K562 (cell line): ENCODE measurements at regions not wholly inside any gene's neighbourhood (a gene's known extent, or its start where the extent isn't known, plus 50 kb on each side); places are given as distances from the start of the nearest gene placed in this dataset.

Source experiments
- AFF4 ChIP-seq: sonication (generic); formaldehyde crosslinking; IDR thresholded peaks from 2 replicates; pipeline ENCODE4 v1.8.0; 2023; ENCODE audit warnings: mild to moderate bottlenecking, missing genetic modification reagents
- GABPA ChIP-seq: fragments of 200-800 bp; sonication (Bioruptor generic); conservative IDR thresholded peaks from 2 replicates; pipeline ENCODE4 v1.6.1; 2016; ENCODE audit warnings: low read depth, missing genetic modification characterization, missing compliant biosample characterization
- TSHZ1 ChIP-seq: fragments of 250-450 bp; sonication (Bioruptor Pico); IDR thresholded peaks from 2 replicates; pipeline ENCODE4 v1.4.0; 2020; ENCODE audit warnings: mild to moderate bottlenecking, moderate library complexity
- YBX1 ChIP-seq: fragments of 450-650 bp; IDR thresholded peaks from 2 replicates; pipeline ENCODE4 v1.7.1; 2016; ENCODE audit warnings: mild to moderate bottlenecking
- ZNF561 ChIP-seq: fragments of 450-650 bp; formaldehyde crosslinking; conservative IDR thresholded peaks from 2 replicates; pipeline ENCODE4 v1.4.0; 2020; ENCODE audit warnings: mild to moderate bottlenecking, moderate library complexity
- TF ChIP-seq, protein P1 (sequence below): sonication (generic); formaldehyde crosslinking; IDR thresholded peaks from 2 replicates; pipeline ENCODE4 v1.8.1; 2023; ENCODE audit warnings: missing genetic modification reagents, mild to moderate bottlenecking, borderline replicate concordance

GRCh38 chr3:145190138-145190537 lies 970.8 kb downstream of the PLOD2 start (continued):
- TF ChIP-seq TSHZ1 (CRISPR knock-in tag) (no peak), GABPA (tag) (no peak), YBX1 (no peak), AFF4 (CRISPR knock-in tag) (no peak), ZNF561 (CRISPR knock-in tag) (no peak)
- TF ChIP-seq, protein P1, sequence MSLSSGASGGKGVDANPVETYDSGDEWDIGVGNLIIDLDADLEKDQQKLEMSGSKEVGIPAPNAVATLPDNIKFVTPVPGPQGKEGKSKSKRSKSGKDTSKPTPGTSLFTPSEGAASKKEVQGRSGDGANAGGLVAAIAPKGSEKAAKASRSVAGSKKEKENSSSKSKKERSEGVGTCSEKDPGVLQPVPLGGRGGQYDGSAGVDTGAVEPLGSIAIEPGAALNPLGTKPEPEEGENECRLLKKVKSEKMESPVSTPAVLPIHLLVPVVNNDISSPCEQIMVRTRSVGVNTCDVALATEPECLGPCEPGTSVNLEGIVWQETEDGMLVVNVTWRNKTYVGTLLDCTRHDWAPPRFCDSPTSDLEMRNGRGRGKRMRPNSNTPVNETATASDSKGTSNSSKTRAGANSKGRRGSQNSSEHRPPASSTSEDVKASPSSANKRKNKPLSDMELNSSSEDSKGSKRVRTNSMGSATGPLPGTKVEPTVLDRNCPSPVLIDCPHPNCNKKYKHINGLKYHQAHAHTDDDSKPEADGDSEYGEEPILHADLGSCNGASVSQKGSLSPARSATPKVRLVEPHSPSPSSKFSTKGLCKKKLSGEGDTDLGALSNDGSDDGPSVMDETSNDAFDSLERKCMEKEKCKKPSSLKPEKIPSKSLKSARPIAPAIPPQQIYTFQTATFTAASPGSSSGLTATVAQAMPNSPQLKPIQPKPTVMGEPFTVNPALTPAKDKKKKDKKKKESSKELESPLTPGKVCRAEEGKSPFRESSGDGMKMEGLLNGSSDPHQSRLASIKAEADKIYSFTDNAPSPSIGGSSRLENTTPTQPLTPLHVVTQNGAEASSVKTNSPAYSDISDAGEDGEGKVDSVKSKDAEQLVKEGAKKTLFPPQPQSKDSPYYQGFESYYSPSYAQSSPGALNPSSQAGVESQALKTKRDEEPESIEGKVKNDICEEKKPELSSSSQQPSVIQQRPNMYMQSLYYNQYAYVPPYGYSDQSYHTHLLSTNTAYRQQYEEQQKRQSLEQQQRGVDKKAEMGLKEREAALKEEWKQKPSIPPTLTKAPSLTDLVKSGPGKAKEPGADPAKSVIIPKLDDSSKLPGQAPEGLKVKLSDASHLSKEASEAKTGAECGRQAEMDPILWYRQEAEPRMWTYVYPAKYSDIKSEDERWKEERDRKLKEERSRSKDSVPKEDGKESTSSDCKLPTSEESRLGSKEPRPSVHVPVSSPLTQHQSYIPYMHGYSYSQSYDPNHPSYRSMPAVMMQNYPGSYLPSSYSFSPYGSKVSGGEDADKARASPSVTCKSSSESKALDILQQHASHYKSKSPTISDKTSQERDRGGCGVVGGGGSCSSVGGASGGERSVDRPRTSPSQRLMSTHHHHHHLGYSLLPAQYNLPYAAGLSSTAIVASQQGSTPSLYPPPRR: no peak
